ENCODE measurements at regions not wholly inside any gene's neighbourhood (a gene's known extent, or its start where the extent isn't known, plus 50 kb on each side); places are given as distances from the start of the nearest gene placed in this dataset.

- TF ChIP-seq POLR2A (IDR thresholded peaks at IDR 0.05; ENCODE audit: low read depth, low read length), result no peak
- no peak for TF ChIP-seq TAF1 (IDR thresholded peaks at IDR 0.05; ENCODE audit: borderline replicate concordance, low read depth, low read length)
These were observed 398.4 kb downstream of the BCKDHB start for GRCh38 chr6:80504882-80505281.
